ENCODE measurements at regions not wholly inside any gene's neighbourhood (a gene's known extent, or its start where the extent isn't known, plus 50 kb on each side); places are given as distances from the start of the nearest gene placed in this dataset.
"Not testable (repeated sequence)": the region's sequence is repeated elsewhere in the genome, so short reads cannot be mapped to it uniquely, and the experiment has no call there.

- TF ChIP-seq ZNF121 (tag by site-specific recombination; IDR thresholded peaks at IDR 0.05) = not testable (repeated sequence)
- TF ChIP-seq, protein P1, sequence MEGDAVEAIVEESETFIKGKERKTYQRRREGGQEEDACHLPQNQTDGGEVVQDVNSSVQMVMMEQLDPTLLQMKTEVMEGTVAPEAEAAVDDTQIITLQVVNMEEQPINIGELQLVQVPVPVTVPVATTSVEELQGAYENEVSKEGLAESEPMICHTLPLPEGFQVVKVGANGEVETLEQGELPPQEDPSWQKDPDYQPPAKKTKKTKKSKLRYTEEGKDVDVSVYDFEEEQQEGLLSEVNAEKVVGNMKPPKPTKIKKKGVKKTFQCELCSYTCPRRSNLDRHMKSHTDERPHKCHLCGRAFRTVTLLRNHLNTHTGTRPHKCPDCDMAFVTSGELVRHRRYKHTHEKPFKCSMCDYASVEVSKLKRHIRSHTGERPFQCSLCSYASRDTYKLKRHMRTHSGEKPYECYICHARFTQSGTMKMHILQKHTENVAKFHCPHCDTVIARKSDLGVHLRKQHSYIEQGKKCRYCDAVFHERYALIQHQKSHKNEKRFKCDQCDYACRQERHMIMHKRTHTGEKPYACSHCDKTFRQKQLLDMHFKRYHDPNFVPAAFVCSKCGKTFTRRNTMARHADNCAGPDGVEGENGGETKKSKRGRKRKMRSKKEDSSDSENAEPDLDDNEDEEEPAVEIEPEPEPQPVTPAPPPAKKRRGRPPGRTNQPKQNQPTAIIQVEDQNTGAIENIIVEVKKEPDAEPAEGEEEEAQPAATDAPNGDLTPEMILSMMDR (tag by site-specific recombination; IDR thresholded peaks at IDR 0.05) = not testable (repeated sequence)
Measured at GRCh38 chr21:38120679-38120983, 136.2 kb upstream of the KCNJ15 start.
